CD4-positive, alpha-beta T cell treated with Interleukin-15 for 1 hour (primary cell): ENCODE measurements at regions not wholly inside any gene's neighbourhood (a gene's known extent, or its start where the extent isn't known, plus 50 kb on each side); places are given as distances from the start of the nearest gene placed in this dataset.

Experiments
- DNase-seq: peaks from one replicate; pipeline ENCODE4 v3.0.0-alpha.2; 2020

DNA sequence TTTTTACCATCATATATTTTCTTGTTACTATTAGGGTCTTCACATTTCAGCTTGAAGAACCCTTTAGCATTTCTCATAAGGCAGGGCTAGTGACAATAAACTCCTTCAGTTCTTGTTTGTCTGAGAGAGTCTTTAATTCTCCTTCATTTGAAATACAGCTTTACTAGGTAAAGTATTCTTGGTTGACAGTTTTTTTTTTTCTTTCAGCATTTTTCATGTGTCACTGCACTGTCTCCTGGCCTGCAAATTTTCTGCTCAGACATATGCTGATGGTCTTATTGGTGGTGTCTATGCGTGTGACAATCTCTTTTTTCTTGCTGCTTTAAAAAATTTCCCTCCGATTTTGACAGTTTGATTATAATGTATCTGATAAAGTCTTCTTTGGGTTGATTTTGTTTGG, 399.9 kb downstream of the SH3GL2 start:
- DNase-seq: no peak

DNA sequence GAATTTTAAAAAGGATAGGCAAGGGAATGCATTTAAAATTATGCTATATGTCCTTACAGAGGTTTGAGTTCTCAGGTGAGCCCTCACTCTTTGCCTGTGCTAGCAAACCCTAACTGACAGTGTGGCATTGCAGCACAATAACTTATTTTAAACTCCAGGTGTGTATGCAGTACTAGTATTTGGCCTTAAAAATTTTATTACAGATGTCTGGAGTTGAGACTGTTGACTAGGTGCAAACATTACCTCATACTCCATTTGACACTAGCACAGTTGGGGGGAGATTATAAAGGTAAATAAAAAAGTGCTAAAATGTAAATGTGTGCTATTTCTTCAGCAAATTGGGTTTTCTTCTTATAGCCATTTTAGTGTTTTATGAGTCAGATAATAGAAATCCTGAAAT, 407.7 kb downstream of the SH3GL2 start:
- no peak for DNase-seq

DNA sequence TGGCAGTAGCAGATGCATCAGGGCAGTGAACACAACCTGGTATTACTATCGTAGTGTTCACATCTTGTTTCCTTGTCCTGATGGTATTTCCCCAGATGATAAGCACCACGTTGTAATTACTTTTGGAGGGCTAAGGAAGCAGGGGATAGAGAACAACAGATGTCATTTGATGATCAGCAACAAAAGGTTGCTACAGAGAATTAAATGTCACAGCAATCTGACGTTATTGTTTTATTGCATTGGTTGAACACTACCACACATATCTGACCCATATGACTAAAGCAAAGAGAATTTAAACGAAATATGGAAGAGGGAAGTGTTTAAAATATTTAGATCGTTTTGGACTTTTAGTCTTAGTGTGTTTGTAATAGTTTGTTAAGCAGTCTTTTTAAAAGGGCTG, 408.3 kb downstream of the SH3GL2 start:
- DNase-seq: no peak

DNA sequence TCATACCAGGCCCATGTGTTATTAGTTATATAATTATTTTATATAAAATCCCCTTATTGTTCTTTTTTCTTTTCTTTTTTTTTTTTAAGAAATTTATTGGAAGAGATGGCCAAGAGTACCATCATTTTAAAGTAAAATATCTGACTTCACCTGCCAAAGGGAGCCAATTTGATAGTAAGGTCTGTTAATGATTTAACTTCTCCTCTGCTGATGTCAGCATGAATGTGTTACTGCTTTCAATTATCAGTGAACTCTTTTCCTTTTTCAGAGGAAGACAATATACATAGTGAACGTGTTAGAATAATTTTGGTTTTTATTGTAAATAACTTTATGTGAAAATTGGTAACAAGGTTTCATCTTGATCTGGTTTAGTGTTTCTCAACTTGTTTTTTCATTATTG, 409.6 kb downstream of the SH3GL2 start:
- DNase-seq: no peak

DNA sequence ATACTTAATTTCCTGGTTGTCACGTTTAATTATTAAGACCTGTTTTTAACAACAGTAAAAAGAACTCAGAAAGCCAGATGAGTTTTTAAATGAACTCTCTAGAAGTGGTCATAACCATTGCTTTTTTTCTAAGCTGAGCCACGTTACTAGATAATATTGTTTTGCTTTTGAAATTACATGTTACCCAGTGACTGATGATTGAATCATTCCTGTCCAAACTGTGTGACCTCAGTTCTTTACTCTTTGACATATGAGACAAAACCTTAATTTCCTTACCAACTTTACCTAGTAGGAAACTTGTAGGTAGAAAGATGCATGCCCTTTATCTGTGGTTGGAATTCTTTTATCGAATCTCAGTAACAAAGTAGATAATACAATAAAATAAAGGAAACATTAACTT, 411.7 kb downstream of the SH3GL2 start:
- no peak for DNase-seq

DNA sequence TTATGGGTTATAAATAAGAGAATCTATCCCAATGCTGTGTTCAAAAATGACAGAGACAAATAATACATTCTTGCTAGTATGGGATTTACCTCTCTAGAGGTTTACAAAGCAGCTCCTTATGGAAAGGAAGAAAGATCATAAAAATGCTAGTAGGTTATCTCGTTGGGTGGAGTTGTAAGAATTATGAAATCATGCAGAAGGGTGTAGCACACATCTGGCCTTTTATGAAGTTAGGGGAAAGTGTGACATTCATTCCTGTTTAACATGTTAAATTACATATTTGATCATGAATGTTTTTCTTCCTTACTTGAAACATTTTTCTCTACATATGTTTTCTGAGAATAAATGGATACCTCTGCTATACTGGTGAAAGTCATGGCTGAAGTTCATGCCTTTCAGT, 414.2 kb downstream of the SH3GL2 start:
- no peak for DNase-seq

DNA sequence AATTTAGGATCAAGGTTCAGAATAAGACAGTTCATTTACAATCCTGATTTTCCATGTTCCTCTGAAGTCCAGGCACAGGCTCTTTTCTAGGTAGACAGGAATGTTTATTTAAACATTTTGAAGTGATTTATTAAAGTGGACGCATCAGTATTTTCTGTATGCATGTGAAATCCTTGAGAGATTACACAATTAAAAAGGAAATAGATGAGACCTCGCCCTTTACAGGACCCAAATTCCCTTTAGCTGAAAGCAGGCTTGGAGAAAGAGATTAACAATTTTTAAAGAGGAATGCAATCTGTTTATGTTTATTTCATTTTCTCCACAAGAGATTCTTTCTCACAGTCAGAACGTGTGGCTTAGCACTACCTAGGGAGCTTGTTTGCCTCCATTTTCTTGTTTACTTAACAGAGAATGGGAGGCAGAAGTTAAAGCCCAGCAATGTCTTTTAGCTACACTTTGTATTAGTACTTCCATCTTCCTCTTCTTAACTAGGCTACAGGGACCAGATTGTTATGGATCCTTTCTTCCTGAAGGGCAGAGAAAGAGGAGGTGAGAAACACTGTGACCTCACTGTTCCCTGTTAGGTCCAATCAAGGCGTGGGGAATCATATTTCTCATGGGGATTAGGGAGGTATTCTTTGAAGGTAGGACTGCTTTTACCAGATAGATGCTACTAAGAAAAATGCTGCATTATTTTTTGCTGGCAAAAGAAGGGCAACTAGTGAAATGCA, 416.0 kb downstream of the SH3GL2 start:
- DNase-seq: no peak

DNA sequence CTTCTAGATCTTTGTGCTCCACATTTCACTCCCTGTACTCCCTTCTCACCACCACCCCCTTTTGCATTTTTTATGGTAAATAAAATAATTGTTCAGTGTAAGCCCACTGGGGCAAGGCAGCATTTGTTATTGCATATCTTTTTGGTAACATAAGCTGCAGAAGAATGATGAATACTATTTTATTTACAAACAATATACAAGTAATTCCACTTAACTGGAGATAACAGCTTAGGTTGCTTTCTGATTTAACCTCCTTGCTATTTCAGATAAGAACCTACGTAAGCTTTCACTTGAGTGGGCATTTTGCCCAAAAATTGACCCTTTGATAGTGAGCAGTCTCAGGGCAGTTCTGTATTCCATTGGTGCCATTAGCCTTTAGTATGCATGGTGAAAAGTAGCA, 417.9 kb downstream of the SH3GL2 start:
- DNase-seq: no peak

DNA sequence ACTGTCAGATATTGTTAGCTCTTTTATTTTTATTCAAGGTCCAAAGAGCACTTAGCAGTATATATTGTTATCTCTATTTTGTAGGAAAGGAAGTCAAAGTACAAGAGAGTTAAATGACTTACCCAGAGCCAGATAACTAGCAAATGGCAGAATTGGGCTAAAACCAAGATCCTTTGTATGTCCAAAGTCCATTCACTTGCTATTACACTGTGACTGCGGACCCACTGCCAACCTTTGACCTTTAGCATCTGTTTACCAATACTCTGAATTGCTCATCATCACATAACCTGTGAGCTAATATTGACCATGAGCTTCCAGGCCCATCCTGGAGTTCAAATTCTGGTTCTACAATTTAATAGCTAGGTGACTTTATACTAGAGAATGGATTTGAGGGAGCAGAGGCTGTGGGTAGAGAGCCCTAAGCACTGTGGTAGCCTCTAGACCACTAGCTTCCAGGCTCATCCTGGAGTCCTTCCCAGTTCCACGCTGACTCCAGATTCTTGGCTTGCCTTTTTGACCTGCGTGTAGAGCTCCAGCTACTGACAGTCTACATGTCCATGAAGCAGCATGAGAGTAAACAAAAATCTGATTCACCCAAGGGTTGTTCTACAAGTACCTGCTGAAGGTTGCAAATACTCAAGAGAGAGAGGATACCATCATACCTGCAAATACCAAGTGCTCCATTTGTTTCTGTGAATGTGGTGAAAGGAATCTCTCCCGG, 424.0 kb downstream of the SH3GL2 start:
- no peak for DNase-seq

DNA sequence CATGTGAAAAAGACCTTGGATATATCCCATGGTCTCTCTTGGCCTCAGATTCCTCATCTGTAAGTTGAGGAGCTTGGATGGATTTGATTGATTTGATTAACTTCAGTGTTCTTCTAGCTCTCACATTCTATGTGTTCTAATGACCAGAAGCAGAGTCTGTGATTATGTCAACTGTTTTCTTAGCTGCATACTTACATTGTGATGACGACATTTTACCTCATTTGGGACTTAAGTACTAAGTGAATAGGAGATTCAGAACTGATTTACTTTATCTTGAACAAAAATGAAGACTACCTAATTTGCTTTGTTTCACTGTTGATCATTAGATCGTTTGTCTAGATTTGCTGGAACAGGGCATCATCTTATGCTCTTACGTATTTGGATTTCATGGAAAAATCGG, 427.7 kb downstream of the SH3GL2 start:
- no peak for DNase-seq

DNA sequence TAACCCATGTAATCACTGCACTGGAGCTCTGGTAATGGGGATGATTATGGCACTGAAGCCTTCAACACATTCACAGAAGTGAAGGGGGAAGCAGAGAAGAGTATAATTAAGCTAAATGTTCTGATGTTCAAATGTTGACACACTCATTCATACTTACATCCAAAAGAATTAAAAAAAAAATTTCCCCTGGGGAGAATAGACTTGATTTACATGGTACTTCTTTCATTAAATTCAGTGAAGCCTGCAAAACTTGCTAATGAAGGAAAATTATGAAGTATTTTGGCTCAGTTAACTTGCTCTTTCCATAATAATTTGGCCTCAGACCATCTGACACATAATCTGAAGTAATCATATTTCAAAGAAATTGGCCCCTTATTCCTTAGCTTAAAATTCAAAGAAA, 428.8 kb downstream of the SH3GL2 start:
- no peak for DNase-seq

DNA sequence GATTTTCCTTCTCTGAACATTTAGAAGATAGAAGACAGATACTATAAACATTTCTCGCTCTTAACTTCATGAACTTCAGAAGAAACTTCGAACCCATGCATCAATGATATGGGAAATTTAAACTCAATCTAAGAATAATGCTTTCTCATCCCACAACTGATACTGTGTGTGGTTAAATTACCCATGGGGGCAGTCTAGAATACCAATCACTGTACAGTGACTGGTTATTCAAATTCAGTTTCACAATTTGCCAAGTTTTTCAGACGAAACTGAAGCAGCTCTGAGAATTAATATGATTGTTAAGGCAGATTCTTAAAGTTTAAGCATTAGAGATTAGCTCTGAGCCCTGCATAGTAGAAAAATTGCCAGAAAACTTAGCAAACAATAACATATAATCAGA, 431.0 kb downstream of the SH3GL2 start:
- DNase-seq: no peak

DNA sequence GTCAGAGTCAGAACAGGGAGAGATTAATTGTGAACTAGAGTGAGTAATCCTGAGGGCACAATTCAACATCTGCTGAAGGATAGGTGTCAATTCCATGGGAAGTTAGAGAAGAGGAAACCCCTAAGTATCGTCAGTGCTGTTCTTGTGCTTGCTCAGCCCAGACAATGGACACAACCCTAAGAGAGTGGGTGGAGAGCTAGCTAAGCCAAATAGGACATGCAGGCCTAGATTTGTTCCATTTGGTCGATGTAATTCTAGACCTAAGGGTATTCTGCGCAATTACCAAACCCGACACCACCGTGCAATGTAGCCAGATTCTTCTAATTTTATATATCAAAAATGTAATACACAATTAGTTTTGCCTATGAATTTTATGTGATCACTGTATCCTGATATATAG, 431.6 kb downstream of the SH3GL2 start:
- no peak for DNase-seq

DNA sequence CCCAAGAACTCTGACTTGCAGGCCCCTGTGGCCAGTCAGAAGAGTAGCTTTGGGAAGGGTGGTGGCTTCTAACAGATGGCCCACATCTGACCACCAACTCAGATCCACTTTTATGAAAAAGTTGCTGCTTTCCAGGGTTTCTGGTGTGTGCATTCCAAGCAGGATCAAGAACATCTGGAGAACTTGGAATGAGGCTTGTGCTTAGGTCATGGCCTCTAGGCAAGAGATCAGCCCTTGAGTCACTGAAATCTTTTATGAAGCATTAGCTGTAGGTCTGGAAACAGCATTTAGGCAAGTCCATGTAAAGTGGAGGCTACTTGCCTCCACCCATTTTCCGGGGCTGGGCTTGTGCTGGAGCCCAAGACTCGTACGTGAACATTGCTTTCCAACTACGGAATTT, 433.3 kb downstream of the SH3GL2 start:
- no peak for DNase-seq

DNA sequence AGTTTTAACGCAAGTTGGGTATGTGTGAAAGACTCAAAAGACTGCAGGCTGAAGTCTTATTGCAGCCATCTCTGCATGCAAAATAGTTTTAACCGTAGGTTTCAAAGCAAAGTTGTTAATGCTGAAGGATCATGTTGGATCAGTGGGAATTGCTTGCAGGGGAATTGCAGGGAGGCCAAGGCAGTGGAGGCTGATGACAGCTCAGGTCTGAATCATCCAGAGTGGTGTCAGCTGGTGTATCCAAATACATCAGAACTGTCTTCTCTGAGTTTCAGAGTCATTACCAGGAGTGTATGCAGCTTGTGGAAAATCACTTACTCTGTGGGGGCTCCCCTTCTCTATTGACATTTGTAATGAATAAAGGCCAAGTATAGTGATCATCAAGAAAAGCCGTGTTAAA, 435.7 kb downstream of the SH3GL2 start:
- no peak for DNase-seq

DNA sequence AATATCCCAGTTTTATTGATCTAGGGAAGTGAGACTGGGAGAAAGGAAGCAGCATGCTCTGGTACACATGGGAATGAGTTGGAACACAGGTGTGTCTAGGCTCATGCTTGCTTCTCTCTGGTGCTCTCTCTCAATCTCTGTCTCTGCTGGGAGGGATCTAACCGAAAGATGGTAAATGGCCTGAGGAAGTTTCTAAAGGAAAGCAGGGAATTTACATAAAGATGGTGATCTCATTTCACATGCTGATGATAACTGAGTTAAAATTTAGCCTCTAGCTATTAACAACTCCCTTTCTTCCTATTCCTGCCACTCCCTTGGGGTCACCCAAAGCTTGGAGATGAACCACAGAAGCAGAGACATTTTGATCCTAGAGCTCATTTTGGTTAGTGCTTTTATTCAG, 436.2 kb downstream of the SH3GL2 start:
- DNase-seq: no peak

DNA sequence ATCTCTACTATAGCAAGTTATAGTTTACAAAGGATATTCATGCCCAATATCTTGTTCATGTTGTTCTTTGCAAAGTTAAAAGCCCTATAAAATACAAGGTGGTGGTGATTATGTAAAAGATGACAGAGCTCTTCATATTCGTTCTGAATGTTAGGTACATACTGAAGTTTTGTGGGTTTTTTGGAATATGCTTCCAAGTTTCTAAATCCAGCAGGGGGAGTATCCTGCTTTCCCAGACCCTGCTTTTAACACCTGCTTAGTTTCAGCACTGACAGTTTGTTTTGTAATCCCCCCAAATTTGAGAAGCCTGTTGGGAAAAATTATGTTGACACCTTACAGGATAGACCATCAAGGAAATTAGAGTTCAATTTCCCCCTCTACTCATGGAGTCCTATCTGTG, 438.3 kb downstream of the SH3GL2 start:
- no peak for DNase-seq

DNA sequence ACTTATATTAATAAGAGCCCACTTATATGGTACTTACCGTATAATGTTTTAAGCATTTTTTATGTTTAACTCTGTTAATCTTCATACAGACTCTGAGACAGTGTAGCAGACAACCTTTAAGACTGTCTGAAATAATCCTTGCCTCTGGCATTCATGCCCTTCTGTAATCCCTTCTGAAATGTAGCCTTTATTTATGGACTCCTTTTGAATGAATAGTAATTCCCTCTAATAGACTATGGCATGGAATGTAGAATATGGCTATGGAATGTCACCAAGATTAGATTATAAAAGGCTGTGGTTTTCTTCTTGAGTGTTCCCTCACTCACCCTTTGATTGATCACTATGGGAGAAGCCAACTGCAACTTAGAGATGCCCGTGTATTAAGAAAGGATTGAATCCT, 439.4 kb downstream of the SH3GL2 start:
- no peak for DNase-seq

DNA sequence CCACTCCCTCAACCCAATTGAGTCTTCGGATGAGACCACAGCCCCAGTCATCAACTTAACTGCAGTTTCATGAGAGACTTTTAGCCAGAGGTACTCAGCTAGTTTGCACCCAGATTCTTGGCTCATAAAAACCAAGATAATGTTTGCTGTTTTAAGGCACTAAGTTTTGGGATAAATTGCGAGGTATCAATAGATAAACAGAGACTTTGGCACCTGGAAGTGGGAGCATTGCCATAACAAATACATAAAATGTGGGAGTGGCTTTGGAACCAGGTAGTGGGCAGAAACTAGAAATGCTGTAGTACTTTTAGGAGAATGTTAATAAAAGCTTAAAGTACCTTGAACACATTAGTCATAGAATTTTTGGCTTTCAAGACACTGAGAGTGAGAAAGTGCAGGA, 439.8 kb downstream of the SH3GL2 start:
- no peak for DNase-seq

DNA sequence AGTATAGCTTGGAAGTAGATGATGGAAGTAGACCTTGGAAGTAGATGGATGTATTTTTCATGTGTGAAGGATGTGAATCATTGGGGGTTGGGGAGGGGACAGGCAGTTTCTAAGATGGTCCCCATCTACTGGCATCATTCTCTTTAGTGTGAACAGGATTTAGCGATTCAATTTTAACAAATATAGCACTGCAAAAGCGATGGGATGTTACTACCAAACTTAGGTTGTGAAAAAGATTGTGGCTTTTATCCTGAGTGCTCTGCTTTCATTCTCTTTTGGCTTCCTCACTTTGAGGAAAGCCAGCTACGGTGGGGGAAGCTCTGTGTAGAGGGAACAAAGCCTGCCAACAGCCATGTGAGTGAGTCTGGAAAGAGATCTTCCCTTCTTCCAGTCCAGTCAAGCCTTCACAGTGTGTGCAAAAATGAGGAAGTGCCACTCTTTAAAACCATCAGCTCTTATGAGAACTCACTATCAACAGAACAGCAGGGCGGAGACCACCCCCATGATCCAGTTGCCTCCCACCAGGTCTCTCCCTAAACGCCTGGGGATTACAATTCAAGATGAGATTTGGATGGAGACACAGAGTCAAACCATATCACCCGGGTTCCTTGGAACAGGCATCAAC, 441.4 kb downstream of the SH3GL2 start:
- DNase-seq: no peak

DNA sequence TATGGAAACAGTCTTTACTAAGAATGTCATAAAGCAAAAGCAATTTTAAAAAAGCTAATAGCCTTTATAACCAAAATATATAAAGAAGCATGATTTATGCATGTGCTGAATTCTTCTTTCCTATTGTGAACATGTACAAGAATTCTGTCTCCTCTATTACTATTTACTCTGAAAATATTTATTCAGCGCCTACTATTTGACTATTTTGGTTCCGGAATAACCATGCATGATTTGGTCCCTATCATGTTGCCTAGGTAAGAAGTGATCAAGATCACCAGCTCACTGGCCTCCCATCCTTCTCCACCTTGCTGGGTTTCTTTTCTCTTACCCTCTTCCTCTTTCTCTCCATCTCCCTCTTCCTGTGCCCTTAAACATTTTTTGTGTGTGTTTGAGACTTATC, 443.8 kb downstream of the SH3GL2 start:
- no peak for DNase-seq

DNA sequence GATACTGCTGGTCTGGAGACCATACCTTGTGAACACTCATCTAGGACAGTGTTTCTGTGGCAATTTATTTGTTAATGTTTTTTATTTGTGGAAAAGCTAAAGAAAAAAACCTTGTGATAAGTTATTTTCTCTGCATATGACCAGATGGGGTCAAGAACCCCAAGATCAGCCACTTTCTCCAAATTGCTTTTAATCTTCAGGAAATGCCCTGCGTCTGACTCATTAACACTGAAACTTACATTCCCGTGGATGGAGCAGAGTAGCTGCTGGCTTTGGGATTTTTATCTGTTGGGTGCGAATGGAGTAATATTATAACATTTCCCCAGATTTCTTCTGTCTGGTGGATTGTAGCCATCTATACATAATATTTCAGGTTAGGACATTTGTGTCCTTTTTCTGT, 444.5 kb downstream of the SH3GL2 start:
- no peak for DNase-seq

DNA sequence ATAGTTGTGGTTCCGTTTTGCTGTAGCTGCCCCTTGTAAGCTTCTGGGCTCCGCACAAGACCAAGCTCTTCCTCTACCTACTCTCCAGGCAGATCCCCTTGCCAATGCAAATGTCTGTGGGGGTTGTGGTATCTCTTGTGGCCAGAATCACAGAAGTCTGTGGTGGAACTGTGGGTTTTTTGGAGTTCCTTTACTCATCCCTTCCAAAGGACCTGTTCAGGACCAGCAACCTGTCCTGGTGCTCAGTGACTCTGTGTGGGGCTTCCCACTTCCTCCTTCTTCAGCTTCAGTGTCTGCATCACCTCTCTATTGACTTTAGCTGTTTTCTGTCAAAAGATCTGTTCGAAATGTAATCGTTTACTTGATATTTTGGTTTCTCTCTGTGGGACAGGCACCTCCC, 441.3 kb upstream of the ADAMTSL1 start:
- no peak for DNase-seq

DNA sequence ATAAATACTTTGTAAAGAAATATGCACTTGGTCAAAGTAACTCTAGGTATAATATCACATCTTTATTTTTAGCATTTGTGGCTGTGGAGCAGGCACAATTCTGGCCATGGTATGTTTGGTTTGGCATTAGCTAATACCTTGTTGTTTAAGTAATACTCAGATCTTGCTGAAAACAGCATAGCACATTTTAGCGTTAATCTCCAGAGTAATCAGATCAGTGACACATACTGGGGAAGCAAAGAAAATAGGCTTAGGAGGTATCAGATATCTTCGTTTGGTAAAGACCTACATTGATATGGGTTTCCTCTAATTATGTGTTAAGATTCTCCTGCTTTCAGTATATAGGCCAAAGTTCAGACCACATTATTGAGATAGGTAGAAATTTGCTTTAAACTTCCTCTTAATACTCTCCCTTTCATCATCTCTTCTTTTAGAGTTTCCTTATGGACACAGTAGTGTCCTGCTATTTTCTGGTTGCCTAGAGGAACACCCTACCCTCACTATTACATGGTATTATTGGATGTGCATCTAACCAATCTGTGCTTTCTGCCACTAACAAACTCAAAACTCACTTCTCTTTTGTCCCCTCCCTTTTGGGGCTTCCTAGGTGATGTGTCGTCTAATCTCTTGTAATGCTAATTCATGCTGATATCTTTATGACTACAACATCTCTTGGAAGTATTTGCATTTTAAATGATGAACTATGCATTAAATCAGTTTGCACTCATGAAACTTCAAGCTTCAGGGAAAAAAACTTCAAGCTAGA, 437.3 kb upstream of the ADAMTSL1 start:
- no peak for DNase-seq
